SK-N-MC (cell line): ENCODE measurements at regions not wholly inside any gene's neighbourhood (a gene's known extent, or its start where the extent isn't known, plus 50 kb on each side); places are given as distances from the start of the nearest gene placed in this dataset.

Source experiments
- EZH2 ChIP-seq: fragments of 200-600 bp; sonication (generic); IDR thresholded peaks from one replicate; pipeline ENCODE4 v1.6.1; 2017; ENCODE audit warnings: antibody characterized with exemption
- FOXP2 ChIP-seq: optimal IDR thresholded peaks from 2 replicates; pipeline ENCODE3; 2011; ENCODE audit warnings: mild to moderate bottlenecking, moderate library complexity; ENCODE audit not compliant: insufficient read depth; ENCODE audit errors: extremely low read length, control extremely low read depth
- POLR2AphosphoS5 ChIP-seq: IDR thresholded peaks from 2 replicates; pipeline ENCODE4 v1.6.1; 2012; ENCODE audit warnings: mild to moderate bottlenecking, low read depth, low read length, borderline replicate concordance

DNA sequence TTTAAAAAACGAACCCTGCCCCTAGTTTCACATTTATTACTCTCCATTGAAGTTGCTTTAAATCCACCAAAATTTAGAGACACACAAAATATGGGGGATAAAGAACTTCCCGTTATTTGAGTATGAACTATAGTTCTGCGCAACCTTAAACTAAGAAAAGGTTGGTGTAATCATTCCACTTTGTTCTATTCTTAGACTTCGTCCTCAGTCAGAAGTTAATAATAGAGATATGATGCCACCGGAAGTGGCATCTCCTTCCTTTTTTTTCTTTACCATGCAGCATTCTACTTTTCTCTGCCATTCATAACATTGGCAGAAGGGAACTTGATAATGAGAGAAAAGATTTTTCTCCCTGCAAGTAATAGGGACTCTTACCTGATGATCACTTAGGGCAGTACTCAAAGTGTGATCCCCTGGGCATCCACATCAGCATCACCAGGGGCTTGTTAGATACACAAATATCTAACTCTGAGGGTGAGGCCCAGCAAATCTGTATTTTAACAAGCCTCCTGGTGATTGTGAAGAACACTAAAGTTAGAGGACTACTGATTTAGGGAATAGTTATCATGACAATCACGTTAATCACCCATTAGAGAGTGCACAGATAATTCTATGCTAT lies 147.7 kb upstream of the DTNA start:
- no peak for TF ChIP-seq EZH2
- no peak for TF ChIP-seq POLR2AphosphoS5
- TF ChIP-seq FOXP2: no peak
